ENCODE measurements at regions not wholly inside any gene's neighbourhood (a gene's known extent, or its start where the extent isn't known, plus 50 kb on each side); places are given as distances from the start of the nearest gene placed in this dataset.

GRCh38 chr2:38213619-38214167 is 137.7 kb upstream of the CYP1B1 start:
- TF ChIP-seq, protein P1, sequence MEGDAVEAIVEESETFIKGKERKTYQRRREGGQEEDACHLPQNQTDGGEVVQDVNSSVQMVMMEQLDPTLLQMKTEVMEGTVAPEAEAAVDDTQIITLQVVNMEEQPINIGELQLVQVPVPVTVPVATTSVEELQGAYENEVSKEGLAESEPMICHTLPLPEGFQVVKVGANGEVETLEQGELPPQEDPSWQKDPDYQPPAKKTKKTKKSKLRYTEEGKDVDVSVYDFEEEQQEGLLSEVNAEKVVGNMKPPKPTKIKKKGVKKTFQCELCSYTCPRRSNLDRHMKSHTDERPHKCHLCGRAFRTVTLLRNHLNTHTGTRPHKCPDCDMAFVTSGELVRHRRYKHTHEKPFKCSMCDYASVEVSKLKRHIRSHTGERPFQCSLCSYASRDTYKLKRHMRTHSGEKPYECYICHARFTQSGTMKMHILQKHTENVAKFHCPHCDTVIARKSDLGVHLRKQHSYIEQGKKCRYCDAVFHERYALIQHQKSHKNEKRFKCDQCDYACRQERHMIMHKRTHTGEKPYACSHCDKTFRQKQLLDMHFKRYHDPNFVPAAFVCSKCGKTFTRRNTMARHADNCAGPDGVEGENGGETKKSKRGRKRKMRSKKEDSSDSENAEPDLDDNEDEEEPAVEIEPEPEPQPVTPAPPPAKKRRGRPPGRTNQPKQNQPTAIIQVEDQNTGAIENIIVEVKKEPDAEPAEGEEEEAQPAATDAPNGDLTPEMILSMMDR (IDR thresholded peaks at IDR 0.05), result no peak
- TF ChIP-seq POLR2A (IDR thresholded peaks at IDR 0.05), result no peak
